Astrocyte of the spinal cord (primary cell): ENCODE measurements at regions not wholly inside any gene's neighbourhood (a gene's known extent, or its start where the extent isn't known, plus 50 kb on each side); places are given as distances from the start of the nearest gene placed in this dataset.
"Not testable (repeated sequence)": the region's sequence is repeated elsewhere in the genome, so short reads cannot be mapped to it uniquely, and the experiment has no call there.

Experiments
- DNase-seq: peaks from one replicate; pipeline ENCODE4 v3.0.0; 2011; ENCODE audit warnings: low read depth, low spot score
- H3K4me3 ChIP-seq: 2 replicates; pipeline ENCODE4 v1.5.1; 2011; ENCODE audit warnings: low read depth, mild to moderate bottlenecking, low read length, moderate library complexity
- in situ Hi-C: cut with HindIII; loops from 2 replicates; pipeline ENCODE4 v1.10.0; 2017; ENCODE audit warnings: low sequenced_read_pairs
- TF ChIP-seq, protein P1 (sequence below): IDR thresholded peaks from 2 replicates; pipeline ENCODE4 v1.5.1; 2012; ENCODE audit warnings: low read depth, mild to moderate bottlenecking, low read length, inconsistent platforms

GRCh38 chr5:27769748-27770402 is 731.5 kb upstream of the CDH9 start:
- in situ Hi-C loops = no loop called here
- TF ChIP-seq, protein P1, sequence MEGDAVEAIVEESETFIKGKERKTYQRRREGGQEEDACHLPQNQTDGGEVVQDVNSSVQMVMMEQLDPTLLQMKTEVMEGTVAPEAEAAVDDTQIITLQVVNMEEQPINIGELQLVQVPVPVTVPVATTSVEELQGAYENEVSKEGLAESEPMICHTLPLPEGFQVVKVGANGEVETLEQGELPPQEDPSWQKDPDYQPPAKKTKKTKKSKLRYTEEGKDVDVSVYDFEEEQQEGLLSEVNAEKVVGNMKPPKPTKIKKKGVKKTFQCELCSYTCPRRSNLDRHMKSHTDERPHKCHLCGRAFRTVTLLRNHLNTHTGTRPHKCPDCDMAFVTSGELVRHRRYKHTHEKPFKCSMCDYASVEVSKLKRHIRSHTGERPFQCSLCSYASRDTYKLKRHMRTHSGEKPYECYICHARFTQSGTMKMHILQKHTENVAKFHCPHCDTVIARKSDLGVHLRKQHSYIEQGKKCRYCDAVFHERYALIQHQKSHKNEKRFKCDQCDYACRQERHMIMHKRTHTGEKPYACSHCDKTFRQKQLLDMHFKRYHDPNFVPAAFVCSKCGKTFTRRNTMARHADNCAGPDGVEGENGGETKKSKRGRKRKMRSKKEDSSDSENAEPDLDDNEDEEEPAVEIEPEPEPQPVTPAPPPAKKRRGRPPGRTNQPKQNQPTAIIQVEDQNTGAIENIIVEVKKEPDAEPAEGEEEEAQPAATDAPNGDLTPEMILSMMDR = no peak
- DNase-seq = no peak
- H3K4me3 ChIP-seq = no peak overlapping the region

DNA sequence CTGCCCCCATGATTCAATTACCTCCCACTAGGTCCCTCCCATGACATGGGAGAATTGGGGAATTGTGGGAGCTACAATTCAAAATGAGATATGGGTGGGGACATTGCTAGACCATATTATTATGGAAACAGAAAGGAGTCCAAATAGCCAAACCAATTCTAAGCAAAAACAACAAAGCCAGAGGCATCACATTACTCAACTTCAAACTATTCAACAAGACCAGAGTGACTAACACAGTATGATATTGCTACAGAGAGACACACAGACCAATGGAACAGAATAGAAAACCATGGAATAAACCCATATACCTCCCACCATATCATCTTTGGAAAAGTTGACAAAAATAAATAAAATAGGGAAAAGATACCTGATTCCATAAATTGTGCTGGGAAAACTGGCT is 710.5 kb upstream of the CDH9 start:
- DNase-seq = peak; percentile 10
- in situ Hi-C loops = no loop called here
- H3K4me3 ChIP-seq = no peak overlapping the region
- TF ChIP-seq, protein P1 = no peak

DNA sequence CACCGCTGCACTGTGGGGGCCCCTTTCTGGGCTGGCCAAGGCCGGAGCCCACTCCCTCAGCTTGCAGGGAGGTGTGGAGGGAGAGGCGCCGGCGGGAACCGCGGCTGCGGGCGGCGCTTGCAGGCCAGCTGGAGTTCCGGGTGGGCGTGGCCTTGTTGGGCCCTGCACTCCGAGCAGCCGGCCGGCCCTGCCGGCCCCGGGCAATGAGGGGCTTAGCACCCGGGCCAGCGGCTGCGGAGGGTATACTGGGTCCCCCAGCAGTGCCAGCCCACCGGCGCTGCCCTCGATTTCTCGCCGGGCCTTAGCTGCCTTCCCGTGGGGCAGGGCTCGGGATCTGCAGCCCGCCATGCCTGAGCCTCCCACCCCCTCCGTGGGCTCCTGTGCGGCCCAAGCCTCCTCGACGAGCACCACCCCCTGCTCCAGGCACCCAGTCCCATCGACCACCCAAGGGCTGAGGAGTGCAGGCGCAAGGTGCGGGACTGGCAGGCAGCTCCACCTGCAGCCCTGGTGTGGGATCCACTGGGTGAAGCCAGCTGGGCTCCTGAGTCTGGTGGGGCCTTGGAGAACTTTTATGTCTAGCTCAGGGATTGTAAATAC is 705.1 kb upstream of the CDH9 start:
- H3K4me3 ChIP-seq, DNase-seq, in situ Hi-C loops: not testable (repeated sequence)

GRCh38 chr5:27742805-27743204 is 704.4 kb upstream of the CDH9 start:
- DNase-seq = no peak
- TF ChIP-seq, protein P1 = no peak
- in situ Hi-C loops = no loop called here
- H3K4me3 ChIP-seq = no peak overlapping the region

GRCh38 chr5:27734838-27735237 is 696.5 kb upstream of the CDH9 start:
- no peak overlapping the region for H3K4me3 ChIP-seq
- in situ Hi-C loops = no loop called here
- no peak for DNase-seq
- TF ChIP-seq, protein P1 = no peak

GRCh38 chr5:27733237-27733636 is 694.9 kb upstream of the CDH9 start:
- H3K4me3 ChIP-seq = no peak overlapping the region
- TF ChIP-seq, protein P1 = no peak
- DNase-seq = no peak
- in situ Hi-C loops = no loop called here

DNA sequence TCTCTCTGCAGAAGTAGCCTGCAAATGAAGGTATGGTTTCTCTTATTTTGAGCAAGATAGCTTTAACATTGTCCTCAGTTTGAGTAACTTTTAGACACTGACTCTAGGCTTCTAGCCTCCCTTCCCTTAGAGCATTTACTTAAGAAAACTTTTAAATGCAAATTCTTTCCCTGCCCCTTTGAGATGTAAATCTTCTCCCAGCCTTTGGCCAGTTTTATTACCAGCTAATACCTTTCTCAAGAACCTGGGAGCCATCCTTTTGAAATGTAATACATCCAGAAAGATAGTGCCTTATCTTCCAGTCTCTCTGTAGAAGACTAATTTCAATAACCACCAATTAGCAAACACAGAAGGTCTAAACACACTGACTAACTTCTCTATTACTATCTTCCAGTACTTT is 688.9 kb upstream of the CDH9 start:
- no peak overlapping the region for H3K4me3 ChIP-seq
- in situ Hi-C loops = no loop called here
- no peak for DNase-seq
- TF ChIP-seq, protein P1 = no peak
